Testis (tissue), 2 donors: ENCODE measurements at regions not wholly inside any gene's neighbourhood (a gene's known extent, or its start where the extent isn't known, plus 50 kb on each side); places are given as distances from the start of the nearest gene placed in this dataset.

Experiments
- DNase-seq: peaks from one replicate; pipeline ENCODE4 v3.0.0-alpha.2; 2019
- H3K27ac ChIP-seq, 2 donors: fragments of 200-600 bp; sonication (generic); one replicate each; pipeline ENCODE4 v1.5.1; 2019
- H3K27me3 ChIP-seq: fragments of 200-600 bp; sonication (generic); one replicate; pipeline ENCODE4 v1.5.1; 2019
- H3K36me3 ChIP-seq: fragments of 200-600 bp; sonication (generic); one replicate; pipeline ENCODE4 v1.5.1; 2017; ENCODE audit warnings: low read depth; ENCODE audit errors: missing control alignments
- H3K4me1 ChIP-seq: fragments of 200-600 bp; sonication (generic); one replicate; pipeline ENCODE4 v1.5.1; 2019
- H3K4me3 ChIP-seq, 2 donors: fragments of 200-600 bp; sonication (generic); one replicate each; pipeline ENCODE4 v1.5.1; 2017 to 2019
- H3K9me3 ChIP-seq: fragments of 200-600 bp; sonication (generic); one replicate; pipeline ENCODE4 v1.5.1; 2017
- CTCF ChIP-seq, 3 experiments: fragments of 450-650 bp in 2 of 3; fragments of 200-600 bp in 1 of 3; sonication (generic) in 1 of 3; IDR thresholded peaks; one replicate each; pipeline ENCODE4 v1.5.1; 2016 to 2019; ENCODE audit warnings: antibody characterized with exemption in 3 of 3, mild to moderate bottlenecking in 2 of 3, moderate library complexity in 1 of 3
- POLR2A ChIP-seq: fragments of 450-650 bp; IDR thresholded peaks from one replicate; pipeline ENCODE4 v1.6.1; 2017; ENCODE audit warnings: antibody characterized with exemption, mild to moderate bottlenecking, moderate library complexity
- WGBS, 2 donors: methylation state at CpG; one replicate each; pipeline ENCODE4 v1.1.5; 2018; 5-methylcytosine and 5-hydroxymethylcytosine counted together
- intact Hi-C: fragments of 100-400 bp; cut with DNase I; formaldehyde crosslinking; loops from one replicate; pipeline ENCODE4 v1.15.1; 2023; ENCODE audit warnings: low total_unique reads

GRCh38 chr1:244964112-244964971, 100.0 kb upstream of the HNRNPU start:
- Histone ChIP-seq H3K4me1 (peaks cover 15% of the 10 kb centered on the region), H3K9me3 (no peaks in the 10 kb centered on the region), H3K27ac (peak overlapping the region in 1 of 2 donors; percentile 10), H3K4me3 (no peak overlapping the region), H3K36me3 (no peaks in the 10 kb centered on the region), H3K27me3 (no peaks in the 10 kb centered on the region)
- no peak for TF ChIP-seq CTCF (IDR thresholded peaks at IDR 0.05)
- TF ChIP-seq POLR2A = no peak
- WGBS, 2 donors = 30 to 32% methylated on average over 11 of the region's 11 CpGs
- intact Hi-C loops = no loop called here
- no peak for DNase-seq

GRCh38 chr1:244963231-244963826, 99.0 kb upstream of the HNRNPU start:
- Histone ChIP-seq H3K36me3 (no peaks in the 10 kb centered on the region), H3K4me3 (no peak overlapping the region), H3K9me3 (no peaks in the 10 kb centered on the region), H3K27ac (no peak overlapping the region), H3K4me1 (peaks cover 6% of the 10 kb centered on the region), H3K27me3 (no peaks in the 10 kb centered on the region)
- no peak for TF ChIP-seq POLR2A
- no peak for TF ChIP-seq CTCF (IDR thresholded peaks at IDR 0.05)
- intact Hi-C loops = no loop called here
- no peak for DNase-seq
- whole genome bisulfite sequencing, 2 donors = 95 to 98% methylated on average over 7 of the region's 7 CpGs

GRCh38 chr1:244962130-244962529, 97.8 kb upstream of the HNRNPU start:
- H3K27ac ChIP-seq = no peak overlapping the region
- H3K27me3 ChIP-seq = no peaks in the 10 kb centered on the region
- no peak overlapping the region for H3K4me3 ChIP-seq
- TF ChIP-seq CTCF (IDR thresholded peaks at IDR 0.05) (no peak), POLR2A (no peak)
- DNase-seq = no peak
- H3K36me3 ChIP-seq = no peaks in the 10 kb centered on the region
- peaks cover 6% of the 10 kb centered on the region for H3K4me1 ChIP-seq
- H3K9me3 ChIP-seq = no peaks in the 10 kb centered on the region
- intact Hi-C loops = no loop called here
- WGBS, 2 donors = 41 to 49% methylated on average over 3 of the region's 3 CpGs

GRCh38 chr1:244960904-244961303, 96.6 kb upstream of the HNRNPU start:
- Histone ChIP-seq H3K4me3 (no peak overlapping the region), H3K36me3 (no peaks in the 10 kb centered on the region), H3K27ac (no peak overlapping the region), H3K27me3 (no peaks in the 10 kb centered on the region), H3K9me3 (no peaks in the 10 kb centered on the region), H3K4me1 (peaks cover 6% of the 10 kb centered on the region)
- intact Hi-C loops = no loop called here
- no peak for DNase-seq
- WGBS, 2 donors = 88 to 92% methylated on average over 4 of the region's 4 CpGs
- TF ChIP-seq POLR2A = no peak
- TF ChIP-seq CTCF (IDR thresholded peaks at IDR 0.05) = no peak
